Effector memory CD8-positive, alpha-beta T cell (primary cell): ENCODE measurements at regions not wholly inside any gene's neighbourhood (a gene's known extent, or its start where the extent isn't known, plus 50 kb on each side); places are given as distances from the start of the nearest gene placed in this dataset.
A peak's percentile ranks its signal among the peaks of the same experiment; 100 is the strongest.
"Not testable (repeated sequence)": the region's sequence is repeated elsewhere in the genome, so short reads cannot be mapped to it uniquely, and the experiment has no call there.

Experiments used
- ATAC-seq: fragments of 150-1000 bp; cut with Tn5 transposase; replicated peaks from 2 replicates; pipeline ENCODE4 v1.10.0; 2021; ENCODE audit warnings: mild to moderate bottlenecking, moderate library complexity
- DNase-seq, 3 experiments: peaks; one replicate each; pipeline ENCODE4 v3.0.0; 2021
- H3K27ac Mint-ChIP-seq, 2 donors: one replicate each; pipeline ENCODE4 v1.8.0; 2022; ENCODE audit warnings: mild to moderate bottlenecking in 2 of 2, mixed read lengths in 2 of 2, moderate library complexity in 2 of 2
- H3K27me3 Mint-ChIP-seq, 2 donors: one replicate each; pipeline ENCODE4 v1.8.0; 2022; ENCODE audit warnings: mixed read lengths in 2 of 2
- H3K36me3 Mint-ChIP-seq: one replicate; pipeline ENCODE4 v1.8.0; 2022; ENCODE audit warnings: mild to moderate bottlenecking, moderate library complexity, mixed read lengths; ENCODE audit not compliant: insufficient read depth
- H3K4me1 Mint-ChIP-seq, 2 donors: one replicate each; pipeline ENCODE4 v1.8.0; 2022; ENCODE audit warnings: low read depth in 2 of 2, mixed read lengths in 2 of 2
- H3K4me3 Mint-ChIP-seq, 2 donors: one replicate each; pipeline ENCODE4 v1.8.0; 2022; ENCODE audit warnings: mild to moderate bottlenecking in 2 of 2, mixed read lengths in 2 of 2, moderate library complexity in 2 of 2
- H3K9me3 Mint-ChIP-seq, 2 donors: one replicate each; pipeline ENCODE4 v1.8.0; 2022; ENCODE audit warnings: mixed read lengths in 2 of 2

- H3K36me3 Mint-ChIP-seq, result no peaks in the 10 kb centered on the region
- ATAC-seq (no peak), DNase-seq (no peak)
- no peak overlapping the region for H3K27ac Mint-ChIP-seq
- no peaks in the 10 kb centered on the region for H3K27me3 Mint-ChIP-seq
- no peaks in the 10 kb centered on the region for H3K9me3 Mint-ChIP-seq
- peaks cover 0 to 8% of the 10 kb centered on the region in 2 donors for H3K4me1 Mint-ChIP-seq
- no peak overlapping the region for H3K4me3 Mint-ChIP-seq
Observed at GRCh38 chr4:128454881-128455280, 167.3 kb upstream of the PGRMC2 start.

GRCh38 chr4:128454281-128454871 is 166.8 kb upstream of the PGRMC2 start:
- no peak overlapping the region for H3K4me3 Mint-ChIP-seq
- H3K9me3 Mint-ChIP-seq, result no peaks in the 10 kb centered on the region
- DNase-seq (peak; percentile 17 to 35 (median 32)), ATAC-seq (peak; percentile 92)
- peaks cover 0 to 8% of the 10 kb centered on the region in 2 donors for H3K4me1 Mint-ChIP-seq
- no peak overlapping the region for H3K27ac Mint-ChIP-seq
- no peaks in the 10 kb centered on the region for H3K27me3 Mint-ChIP-seq
- H3K36me3 Mint-ChIP-seq, result no peaks in the 10 kb centered on the region

- H3K4me1 Mint-ChIP-seq, result peaks cover 0 to 8% of the 10 kb centered on the region in 2 donors
Observed at GRCh38 chr4:128452415-128452814, 164.8 kb upstream of the PGRMC2 start.

GRCh38 chr4:128451270-128451905 is 163.8 kb upstream of the PGRMC2 start:
- Mint-ChIP-seq H3K27ac (no peak overlapping the region), H3K4me3 (no peak overlapping the region), H3K9me3 (no peaks in the 10 kb centered on the region), H3K4me1 (peaks cover 0 to 8% of the 10 kb centered on the region in 2 donors), H3K36me3 (peaks cover 3% of the 10 kb centered on the region), H3K27me3 (peaks cover 0 to 4% of the 10 kb centered on the region in 2 donors)
- ATAC-seq, result no peak
- DNase-seq, result no peak

More at GRCh38 chr4:128452415-128452814, 164.8 kb upstream of the PGRMC2 start:
- Mint-ChIP-seq H3K36me3 (peaks cover 3% of the 10 kb centered on the region), H3K4me3 (no peak overlapping the region), H3K27me3 (no peaks in the 10 kb centered on the region), H3K9me3 (no peaks in the 10 kb centered on the region), H3K27ac (no peak overlapping the region)
- no peak for ATAC-seq
- DNase-seq, result no peak

GRCh38 chr4:128450326-128451120 is 162.9 kb upstream of the PGRMC2 start:
- H3K27ac Mint-ChIP-seq, result no peak overlapping the region
- peaks cover 3% of the 10 kb centered on the region for H3K36me3 Mint-ChIP-seq
- no peak overlapping the region for H3K4me3 Mint-ChIP-seq

GRCh38 chr4:128449251-128449650 is 161.6 kb upstream of the PGRMC2 start:
- no peak for ATAC-seq
- no peak overlapping the region for H3K27ac Mint-ChIP-seq
- no peak overlapping the region for H3K4me3 Mint-ChIP-seq
- H3K9me3 Mint-ChIP-seq, result peaks cover 2 to 12% of the 10 kb centered on the region in 2 donors
- peaks cover 0 to 4% of the 10 kb centered on the region in 2 donors for H3K4me1 Mint-ChIP-seq
- peaks cover 0 to 4% of the 10 kb centered on the region in 2 donors for H3K27me3 Mint-ChIP-seq
- DNase-seq, result no peak
- H3K36me3 Mint-ChIP-seq, result peaks cover 3% of the 10 kb centered on the region

More at GRCh38 chr4:128450326-128451120, 162.9 kb upstream of the PGRMC2 start:
- DNase-seq, result no peak
- ATAC-seq, result no peak
- Mint-ChIP-seq H3K9me3 (peaks cover 0 to 3% of the 10 kb centered on the region in 2 donors), H3K4me1 (peaks cover 0 to 8% of the 10 kb centered on the region in 2 donors), H3K27me3 (peaks cover 0 to 4% of the 10 kb centered on the region in 2 donors)

GRCh38 chr4:128444544-128445302 is 157.1 kb upstream of the PGRMC2 start:
- H3K27me3 Mint-ChIP-seq, result peaks cover 0 to 7% of the 10 kb centered on the region in 2 donors
- DNase-seq (no peak), ATAC-seq (no peak)
- H3K4me3 Mint-ChIP-seq, result no peak overlapping the region
- peaks cover 11 to 19% of the 10 kb centered on the region in 2 donors for H3K9me3 Mint-ChIP-seq
- H3K36me3 Mint-ChIP-seq, result peaks cover 3% of the 10 kb centered on the region
- H3K27ac Mint-ChIP-seq, result no peak overlapping the region
- H3K4me1 Mint-ChIP-seq, result no peaks in the 10 kb centered on the region

- no peaks in the 10 kb centered on the region for H3K36me3 Mint-ChIP-seq
- H3K9me3 Mint-ChIP-seq, result peaks cover 13 to 19% of the 10 kb centered on the region in 2 donors
- H3K4me3 Mint-ChIP-seq, result no peak overlapping the region
- no peak for ATAC-seq
- no peak for DNase-seq
- H3K27ac Mint-ChIP-seq, result no peak overlapping the region
- H3K4me1 Mint-ChIP-seq, result no peaks in the 10 kb centered on the region
- H3K27me3 Mint-ChIP-seq, result peaks cover 0 to 15% of the 10 kb centered on the region in 2 donors
Observed at GRCh38 chr4:128440923-128441322, 153.3 kb upstream of the PGRMC2 start.

- not testable (repeated sequence) for H3K4me3 Mint-ChIP-seq, H3K4me1 Mint-ChIP-seq, H3K27ac Mint-ChIP-seq, ATAC-seq, H3K36me3 Mint-ChIP-seq, H3K9me3 Mint-ChIP-seq, DNase-seq
- H3K27me3 Mint-ChIP-seq, result peaks cover 0 to 20% of the 10 kb centered on the region in 2 donors
Observed at GRCh38 chr4:128437023-128437422, 149.4 kb upstream of the PGRMC2 start.

- not testable (repeated sequence) for ATAC-seq, H3K27ac Mint-ChIP-seq, H3K9me3 Mint-ChIP-seq
Observed at GRCh38 chr4:128429023-128429613, 141.5 kb upstream of the PGRMC2 start.

GRCh38 chr4:128428397-128428796 is 140.8 kb upstream of the PGRMC2 start:
- no peaks in the 10 kb centered on the region for H3K36me3 Mint-ChIP-seq
- H3K9me3 Mint-ChIP-seq, result no peaks in the 10 kb centered on the region
- no peaks in the 10 kb centered on the region for H3K4me1 Mint-ChIP-seq
- no peak overlapping the region for H3K27ac Mint-ChIP-seq
- no peak overlapping the region for H3K4me3 Mint-ChIP-seq
- H3K27me3 Mint-ChIP-seq, result peaks cover 0 to 9% of the 10 kb centered on the region in 2 donors
- ATAC-seq (no peak), DNase-seq (no peak)

More at GRCh38 chr4:128429023-128429613, 141.5 kb upstream of the PGRMC2 start:
- not testable (repeated sequence) for H3K36me3 Mint-ChIP-seq, DNase-seq, H3K4me3 Mint-ChIP-seq, H3K27me3 Mint-ChIP-seq, H3K4me1 Mint-ChIP-seq

GRCh38 chr4:128427832-128428366 is 140.3 kb upstream of the PGRMC2 start:
- no peaks in the 10 kb centered on the region for H3K36me3 Mint-ChIP-seq
- H3K4me1 Mint-ChIP-seq, result no peaks in the 10 kb centered on the region
- H3K27ac Mint-ChIP-seq, result no peak overlapping the region
- ATAC-seq (no peak), DNase-seq (no peak)
- no peaks in the 10 kb centered on the region for H3K9me3 Mint-ChIP-seq
- no peak overlapping the region for H3K4me3 Mint-ChIP-seq
- H3K27me3 Mint-ChIP-seq, result peaks cover 0 to 9% of the 10 kb centered on the region in 2 donors
